SK-N-SH (cell line): ENCODE measurements at regions not wholly inside any gene's neighbourhood (a gene's known extent, or its start where the extent isn't known, plus 50 kb on each side); places are given as distances from the start of the nearest gene placed in this dataset.

Source experiments
- CTCF ChIP-seq: fragments of 200-600 bp; sonication (generic); IDR thresholded peaks from 2 replicates; pipeline ENCODE4 v1.6.1; 2017; ENCODE audit warnings: antibody characterized with exemption, mild to moderate bottlenecking, moderate library complexity
- EP300 ChIP-seq, 2 experiments: IDR thresholded peaks; 2 replicates each; pipeline versions ENCODE4 v1.4.0 to v1.6.1; 2012; ENCODE audit warnings: borderline replicate concordance in 1 of 2, low read depth in 1 of 2, low read length in 1 of 2
- EZH2phosphoT487 ChIP-seq: fragments of 200-600 bp; sonication (generic); IDR thresholded peaks from 2 replicates; pipeline ENCODE4 v1.6.1; 2017; ENCODE audit warnings: low read depth, mixed run types, mild to moderate bottlenecking, antibody characterized with exemption, moderate library complexity, borderline replicate concordance
- FOSL2 ChIP-seq: IDR thresholded peaks from 2 replicates; pipeline ENCODE4 v1.4.0; 2012; ENCODE audit warnings: low read depth, mild to moderate bottlenecking, moderate library complexity, borderline replicate concordance
- MAX ChIP-seq: IDR thresholded peaks from 2 replicates; pipeline ENCODE4 v1.4.0; 2012; ENCODE audit warnings: low read depth
- POLR2AphosphoS5 ChIP-seq: IDR thresholded peaks from 2 replicates; pipeline ENCODE4 v1.6.1; 2012; ENCODE audit warnings: low read depth, low read length
- REST ChIP-seq: IDR thresholded peaks from 2 replicates; pipeline ENCODE4 v1.6.1; 2012; ENCODE audit warnings: mild to moderate bottlenecking, low read depth, low read length, moderate library complexity
- SIN3A ChIP-seq: IDR thresholded peaks from 2 replicates; pipeline ENCODE4 v1.6.1; 2012; ENCODE audit warnings: low read depth, mild to moderate bottlenecking, low read length, moderate library complexity, borderline replicate concordance
- TCF12 ChIP-seq: IDR thresholded peaks from 2 replicates; pipeline ENCODE4 v1.4.0; 2012
- USF1 ChIP-seq: IDR thresholded peaks from 2 replicates; pipeline ENCODE4 v1.4.0; 2012; ENCODE audit warnings: low read depth, borderline replicate concordance
- USF2 ChIP-seq: fragments of 150-350 bp; IDR thresholded peaks from 2 replicates; pipeline ENCODE4 v1.6.1; 2017; ENCODE audit warnings: antibody characterized with exemption, low read length, low read depth, borderline replicate concordance
- YY1 ChIP-seq: IDR thresholded peaks from 2 replicates; pipeline ENCODE4 v1.4.0; 2012; ENCODE audit warnings: low read depth, mild to moderate bottlenecking
- TF ChIP-seq, protein P1 (sequence below): IDR thresholded peaks from 2 replicates; pipeline ENCODE4; 2012

DNA sequence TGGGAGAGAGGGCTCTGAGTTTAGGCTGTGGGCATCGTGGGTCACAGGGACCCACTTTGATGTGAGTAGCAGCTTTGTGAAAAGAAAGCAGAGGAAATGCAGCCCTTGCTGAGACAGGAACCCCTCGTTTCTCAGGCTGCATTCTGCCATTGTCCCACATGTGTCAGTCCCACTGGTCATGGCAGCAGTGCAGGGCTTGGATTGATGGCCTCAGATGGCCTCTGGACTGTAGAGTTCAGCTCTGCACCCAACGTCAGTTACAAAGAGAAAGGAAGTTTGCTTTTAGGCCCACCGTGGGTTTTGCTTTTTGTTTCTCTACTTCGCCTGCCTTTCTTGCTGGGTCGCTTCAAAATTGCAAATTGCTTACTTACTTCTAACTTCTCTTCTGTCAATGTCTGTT is 248.3 kb upstream of the KLF3 start:
- TF ChIP-seq USF1: no peak
- TF ChIP-seq REST: no peak
- no peak for TF ChIP-seq CTCF
- TF ChIP-seq EP300 (IDR thresholded peaks at IDR 0.05; ENCODE audit: borderline replicate concordance in 1 of 2, low read depth in 1 of 2, low read length in 1 of 2): no peak
- no peak for TF ChIP-seq TCF12
- no peak for TF ChIP-seq EZH2phosphoT487
- TF ChIP-seq YY1: no peak
- TF ChIP-seq SIN3A: no peak
- no peak for TF ChIP-seq MAX
- TF ChIP-seq POLR2AphosphoS5: no peak
- TF ChIP-seq, protein P1, sequence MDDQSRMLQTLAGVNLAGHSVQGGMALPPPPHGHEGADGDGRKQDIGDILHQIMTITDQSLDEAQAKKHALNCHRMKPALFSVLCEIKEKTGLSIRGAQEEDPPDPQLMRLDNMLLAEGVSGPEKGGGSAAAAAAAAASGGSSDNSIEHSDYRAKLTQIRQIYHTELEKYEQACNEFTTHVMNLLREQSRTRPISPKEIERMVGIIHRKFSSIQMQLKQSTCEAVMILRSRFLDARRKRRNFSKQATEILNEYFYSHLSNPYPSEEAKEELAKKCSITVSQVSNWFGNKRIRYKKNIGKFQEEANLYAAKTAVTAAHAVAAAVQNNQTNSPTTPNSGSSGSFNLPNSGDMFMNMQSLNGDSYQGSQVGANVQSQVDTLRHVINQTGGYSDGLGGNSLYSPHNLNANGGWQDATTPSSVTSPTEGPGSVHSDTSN: no peak
- no peak for TF ChIP-seq FOSL2
- no peak for TF ChIP-seq USF2
